HCT116 (cell line): ENCODE measurements at regions not wholly inside any gene's neighbourhood (a gene's known extent, or its start where the extent isn't known, plus 50 kb on each side); places are given as distances from the start of the nearest gene placed in this dataset.

Experiments used
- ATAC-seq: fragments of 200-7000 bp; cut with Tn5 transposase; 2 replicates; pipeline ENCODE4 v1.9.1; 2020; ENCODE audit warnings: mild to moderate bottlenecking, moderate library complexity
- BruUV-seq: library from RNA; stranded (reverse); fragments of 400-500 nt; replicated peaks from 2 replicates; lab custom pipeline; 2021; lab: Mats Ljungman, UMichigan
- CTCF ChIA-PET: fragments of 300-600 bp; sonication (Branson Sonifier 250); formaldehyde crosslinking; loops from one replicate; lab custom pipeline; 2021; ENCODE audit warnings: antibody characterized with exemption; lab: Charles Lee
- POLR2A ChIA-PET: fragments of 300-600, 350-600 bp; sonication (Branson Sonifier 250); formaldehyde crosslinking; loops from one replicate; lab custom pipeline; 2021; ENCODE audit warnings: antibody characterized with exemption; lab: Charles Lee
- RAD21 ChIA-PET, 2 experiments: fragments of 300-600 bp; sonication (Branson Sonifier 250); formaldehyde crosslinking; loops; one replicate each; lab custom pipeline; 2023; ENCODE audit warnings: low total read pairs in 2 of 2; ENCODE audit not compliant: uncharacterized antibody in 2 of 2, unreplicated experiment in 2 of 2, low non-redundant PET in 1 of 2; lab: Charles Lee
- DNase-seq: peaks from one replicate; pipeline ENCODE4 v3.0.0-alpha.2; 2010; ENCODE audit warnings: low read depth, low spot score
- H2AFZ ChIP-seq: fragments of 200-600 bp; shearing (Covaris generic), sonication (generic); 2 replicates; pipeline ENCODE4 v1.6.1; 2017; ENCODE audit warnings: low read depth, mixed run types, mixed read lengths, antibody characterized with exemption, low read length; ENCODE audit not compliant: poor library complexity, severe bottlenecking
- H3K27ac ChIP-seq: 2 replicates; pipeline ENCODE4 v1.5.1; 2012; ENCODE audit warnings: low read depth, low read length
- H3K27me3 ChIP-seq: fragments of 200-600 bp; sonication (generic); 2 replicates; pipeline ENCODE4 v1.6.1; 2016; ENCODE audit warnings: mixed run types, low read length, mixed read lengths; ENCODE audit not compliant: insufficient read depth
- H3K36me3 ChIP-seq, 2 experiments: fragments of 200-500 bp in 1 of 2; fragments of 200-600 bp in 1 of 2; sonication (Bioruptor generic) in 1 of 2; sonication (generic) in 1 of 2; 2 replicates each; pipeline versions ENCODE4 v1.5.1 to v1.6.1; 2014 to 2016; ENCODE audit warnings: low read length in 2 of 2, inconsistent platforms in 1 of 2, mixed read lengths in 1 of 2, mixed run types in 1 of 2; ENCODE audit not compliant: insufficient read depth in 2 of 2, control insufficient read depth in 1 of 2
- H3K4me1 ChIP-seq, 2 experiments: fragments of 200-600 bp in 1 of 2; sonication (generic) in 1 of 2; 2 replicates each; pipeline versions ENCODE4 v1.5.1 to v1.6.1; 2012 to 2017; ENCODE audit warnings: low read length in 2 of 2, inconsistent platforms in 1 of 2, mild to moderate bottlenecking in 1 of 2, mixed read lengths in 1 of 2, mixed run types in 1 of 2, moderate library complexity in 1 of 2; ENCODE audit not compliant: insufficient read depth in 2 of 2, control insufficient read depth in 1 of 2
- H3K4me2 ChIP-seq: fragments of 200-600 bp; sonication (generic); 2 replicates; pipeline ENCODE4 v1.6.1; 2017; ENCODE audit warnings: mixed run types, low read length, mixed read lengths
- H3K4me3 ChIP-seq, 2 experiments: fragments of 200-600 bp in 1 of 2; sonication (generic) in 1 of 2; replicated peaks in 1 of 2; 2 replicates each; pipeline ENCODE4 v1.5.1; 2011 to 2016; ENCODE audit warnings: low read length in 2 of 2, control low read depth in 1 of 2, low read depth in 1 of 2, mild to moderate bottlenecking in 1 of 2, mixed read lengths in 1 of 2, mixed run types in 1 of 2
- H3K79me2 ChIP-seq: fragments of 200-600 bp; sonication (generic); 2 replicates; pipeline ENCODE4 v1.6.1; 2017; ENCODE audit warnings: mild to moderate bottlenecking, mixed run types, low read length, moderate library complexity, mixed read lengths; ENCODE audit not compliant: insufficient read depth
- H3K9ac ChIP-seq: fragments of 200-600 bp; sonication (generic); 2 replicates; pipeline ENCODE4 v1.6.1; 2016; ENCODE audit warnings: low read length, mixed read lengths
- H3K9me2 ChIP-seq: fragments of 200-600 bp; sonication (generic), shearing (Covaris generic); 2 replicates; pipeline ENCODE4 v1.6.1; 2017; ENCODE audit warnings: mixed run types, mild to moderate bottlenecking, moderate library complexity; ENCODE audit not compliant: insufficient read depth
- H3K9me3 ChIP-seq, 2 experiments: fragments of 200-500 bp in 1 of 2; fragments of 200-600 bp in 1 of 2; sonication (Bioruptor generic) in 1 of 2; sonication (generic) in 1 of 2; 2 replicates each; pipeline ENCODE4 v1.6.1; 2014 to 2017; ENCODE audit warnings: low read length in 2 of 2, mixed read lengths in 2 of 2, inconsistent platforms in 1 of 2, low read depth in 1 of 2, mild to moderate bottlenecking in 1 of 2, mixed run types in 1 of 2, moderate library complexity in 1 of 2; ENCODE audit not compliant: control insufficient read depth in 1 of 2, insufficient read depth in 1 of 2
- H4K20me1 ChIP-seq: fragments of 200-600 bp; sonication (generic), shearing (Covaris generic); 2 replicates; pipeline ENCODE4 v1.6.1; 2017; ENCODE audit warnings: mixed run types, mild to moderate bottlenecking, moderate library complexity; ENCODE audit not compliant: insufficient read depth
- ATF3 ChIP-seq: IDR thresholded peaks from 2 replicates; pipeline ENCODE4 v1.6.1; 2012
- CEBPB ChIP-seq: IDR thresholded peaks from 2 replicates; pipeline ENCODE4 v1.6.1; 2012; ENCODE audit warnings: low read depth
- EGR1 ChIP-seq: IDR thresholded peaks from 2 replicates; pipeline ENCODE4 v1.6.1; 2012; ENCODE audit warnings: low read depth
- ELF1 ChIP-seq: IDR thresholded peaks from 2 replicates; pipeline ENCODE4 v1.6.1; 2012; ENCODE audit warnings: low read depth, borderline replicate concordance
- FOSL1 ChIP-seq: IDR thresholded peaks from 2 replicates; pipeline ENCODE4 v1.6.1; 2012; ENCODE audit warnings: low read depth
- MAX ChIP-seq: IDR thresholded peaks from 2 replicates; pipeline ENCODE4 v1.6.1; 2012
- POLR2AphosphoS5 ChIP-seq: IDR thresholded peaks from 2 replicates; pipeline ENCODE4 v1.6.1; 2011; ENCODE audit warnings: mild to moderate bottlenecking, low read depth, low read length, moderate library complexity
- TCF7L2 ChIP-seq: IDR thresholded peaks from 2 replicates; pipeline ENCODE4 v1.7.0; 2011; ENCODE audit warnings: borderline replicate concordance, inconsistent platforms; ENCODE audit not compliant: insufficient read depth, insufficient read length; ENCODE audit errors: extremely low read depth
- ZFX ChIP-seq: fragments of 450-650 bp; IDR thresholded peaks from 2 replicates; pipeline ENCODE4 v1.6.1; 2017
- ZNF274 ChIP-seq: fragments of 200-500 bp; sonication (Bioruptor generic); IDR thresholded peaks from 2 replicates; pipeline ENCODE4 v1.6.1; 2014; ENCODE audit warnings: mild to moderate bottlenecking, low read depth, low read length, inconsistent platforms
- intact Hi-C: fragments of 100-400 bp; cut with micrococcal nuclease; formaldehyde crosslinking; loops from 2 replicates; pipeline ENCODE4 v1.10.0; 2022
- TF ChIP-seq, protein P1 (sequence below): IDR thresholded peaks from 2 replicates; pipeline ENCODE4 v1.6.1; 2012; ENCODE audit warnings: low read depth

GRCh38 chr3:194945508-194945907 lies 259.8 kb downstream of the FAM43A start:
- no peak for DNase-seq
- no TSS peak for BruUV-seq
- ChIA-PET RAD21 (no interaction called here), CTCF (no interaction called here), POLR2A (no interaction called here)
- H3K9ac ChIP-seq, result no peak overlapping the region
- H3K79me2 ChIP-seq, result no peaks in the 10 kb centered on the region
- H3K4me3 ChIP-seq, result no peak overlapping the region
- H3K27ac ChIP-seq, result no peak overlapping the region
- no peaks in the 10 kb centered on the region for H3K27me3 ChIP-seq
- no peak overlapping the region for H2AFZ ChIP-seq
- H3K4me1 ChIP-seq, result no peaks in the 10 kb centered on the region
- intact Hi-C loops, result no loop called here
- no peak for ATAC-seq
- H4K20me1 ChIP-seq, result no peaks in the 10 kb centered on the region
- no peaks in the 10 kb centered on the region for H3K9me3 ChIP-seq
- TF ChIP-seq ATF3, result no peak
- TF ChIP-seq CEBPB, result no peak
- TF ChIP-seq POLR2AphosphoS5, result no peak
- TF ChIP-seq TCF7L2, result no peak
- TF ChIP-seq ZFX, result no peak
- no peak for TF ChIP-seq FOSL1
- TF ChIP-seq MAX, result no peak
- no peak for TF ChIP-seq EGR1
- TF ChIP-seq ZNF274, result no peak
- TF ChIP-seq ELF1, result no peak
- TF ChIP-seq, protein P1, sequence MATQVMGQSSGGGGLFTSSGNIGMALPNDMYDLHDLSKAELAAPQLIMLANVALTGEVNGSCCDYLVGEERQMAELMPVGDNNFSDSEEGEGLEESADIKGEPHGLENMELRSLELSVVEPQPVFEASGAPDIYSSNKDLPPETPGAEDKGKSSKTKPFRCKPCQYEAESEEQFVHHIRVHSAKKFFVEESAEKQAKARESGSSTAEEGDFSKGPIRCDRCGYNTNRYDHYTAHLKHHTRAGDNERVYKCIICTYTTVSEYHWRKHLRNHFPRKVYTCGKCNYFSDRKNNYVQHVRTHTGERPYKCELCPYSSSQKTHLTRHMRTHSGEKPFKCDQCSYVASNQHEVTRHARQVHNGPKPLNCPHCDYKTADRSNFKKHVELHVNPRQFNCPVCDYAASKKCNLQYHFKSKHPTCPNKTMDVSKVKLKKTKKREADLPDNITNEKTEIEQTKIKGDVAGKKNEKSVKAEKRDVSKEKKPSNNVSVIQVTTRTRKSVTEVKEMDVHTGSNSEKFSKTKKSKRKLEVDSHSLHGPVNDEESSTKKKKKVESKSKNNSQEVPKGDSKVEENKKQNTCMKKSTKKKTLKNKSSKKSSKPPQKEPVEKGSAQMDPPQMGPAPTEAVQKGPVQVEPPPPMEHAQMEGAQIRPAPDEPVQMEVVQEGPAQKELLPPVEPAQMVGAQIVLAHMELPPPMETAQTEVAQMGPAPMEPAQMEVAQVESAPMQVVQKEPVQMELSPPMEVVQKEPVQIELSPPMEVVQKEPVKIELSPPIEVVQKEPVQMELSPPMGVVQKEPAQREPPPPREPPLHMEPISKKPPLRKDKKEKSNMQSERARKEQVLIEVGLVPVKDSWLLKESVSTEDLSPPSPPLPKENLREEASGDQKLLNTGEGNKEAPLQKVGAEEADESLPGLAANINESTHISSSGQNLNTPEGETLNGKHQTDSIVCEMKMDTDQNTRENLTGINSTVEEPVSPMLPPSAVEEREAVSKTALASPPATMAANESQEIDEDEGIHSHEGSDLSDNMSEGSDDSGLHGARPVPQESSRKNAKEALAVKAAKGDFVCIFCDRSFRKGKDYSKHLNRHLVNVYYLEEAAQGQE, result no peak
- H3K36me3 ChIP-seq, result no peaks in the 10 kb centered on the region
- no peaks in the 10 kb centered on the region for H3K9me2 ChIP-seq
- no peak overlapping the region for H3K4me2 ChIP-seq
